ENCODE measurements at regions not wholly inside any gene's neighbourhood (a gene's known extent, or its start where the extent isn't known, plus 50 kb on each side); places are given as distances from the start of the nearest gene placed in this dataset.

DNA sequence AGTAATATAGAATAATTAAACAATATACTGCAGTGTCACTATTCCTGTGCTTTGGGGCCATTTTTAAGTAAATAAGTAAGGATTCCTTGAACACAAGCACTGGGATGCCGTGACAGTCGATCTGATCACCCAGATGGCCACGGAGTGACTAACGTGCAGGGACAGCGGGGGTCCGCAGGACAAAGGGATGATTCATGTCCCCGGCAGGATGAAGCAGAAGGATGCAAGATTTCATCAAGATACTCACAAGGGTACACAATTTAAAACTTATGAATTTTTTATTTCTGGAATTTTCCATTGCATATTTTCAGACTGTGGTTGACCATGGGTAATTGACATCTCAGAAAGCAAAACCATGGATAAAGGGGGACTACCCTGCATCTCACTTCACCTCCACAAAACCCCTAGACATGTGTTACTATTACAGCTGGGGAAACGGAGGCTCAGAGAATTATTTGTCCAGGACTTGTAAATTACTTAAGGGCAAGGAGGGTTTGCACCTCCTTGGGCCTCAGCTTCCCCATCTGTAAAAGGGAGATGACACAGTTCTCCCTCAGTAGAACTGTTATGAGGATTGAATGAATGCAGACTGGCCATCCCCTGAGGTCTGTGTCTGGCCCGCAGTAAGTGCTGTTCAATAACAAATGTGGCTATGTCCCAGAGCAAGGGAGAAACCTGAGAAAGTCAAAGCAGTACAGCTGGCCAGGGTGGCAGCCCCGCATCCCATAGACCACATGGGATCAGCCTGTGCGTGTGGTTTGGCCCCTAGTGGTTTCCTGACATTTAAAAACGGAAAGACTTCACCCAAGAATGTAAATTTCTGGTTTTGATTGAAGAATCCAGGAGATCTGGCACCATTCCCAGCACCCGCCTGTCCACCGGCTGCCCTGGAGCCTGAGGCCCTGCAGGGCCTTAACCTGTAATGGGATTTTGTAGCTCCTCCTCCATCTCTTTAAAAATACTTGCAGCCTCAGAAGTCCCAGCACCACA, 235.5 kb downstream of the BMP7 start:
- H3K27ac Mint-ChIP-seq, result no peak overlapping the region
- intact Hi-C loops (cut with micrococcal nuclease), result no loop called here
- H3K36me3 Mint-ChIP-seq (ENCODE audit: low read depth), result no peaks in the 10 kb centered on the region
- no peaks in the 10 kb centered on the region for H3K4me1 Mint-ChIP-seq (ENCODE audit: low read depth)
- H3K9me3 Mint-ChIP-seq, result peaks cover 5% of the 10 kb centered on the region
- peaks cover 2% of the 10 kb centered on the region for H3K27me3 Mint-ChIP-seq (ENCODE audit: insufficient read depth)
- no peak for DNase-seq (ENCODE audit: low spot score)
- no peak overlapping the region for H3K4me3 Mint-ChIP-seq

- Mint-ChIP-seq H3K27me3 (ENCODE audit: insufficient read depth) (peaks cover 2% of the 10 kb centered on the region), H3K4me3 (no peak overlapping the region), H3K4me1 (ENCODE audit: low read depth) (no peaks in the 10 kb centered on the region), H3K9me3 (peaks cover 5% of the 10 kb centered on the region), H3K36me3 (ENCODE audit: low read depth) (no peaks in the 10 kb centered on the region), H3K27ac (no peak overlapping the region)
- DNase-seq (ENCODE audit: low spot score), result no peak
- intact Hi-C loops (cut with micrococcal nuclease), result no loop called here
Measured at GRCh38 chr20:57031867-57032355, 234.5 kb downstream of the BMP7 start.

DNA sequence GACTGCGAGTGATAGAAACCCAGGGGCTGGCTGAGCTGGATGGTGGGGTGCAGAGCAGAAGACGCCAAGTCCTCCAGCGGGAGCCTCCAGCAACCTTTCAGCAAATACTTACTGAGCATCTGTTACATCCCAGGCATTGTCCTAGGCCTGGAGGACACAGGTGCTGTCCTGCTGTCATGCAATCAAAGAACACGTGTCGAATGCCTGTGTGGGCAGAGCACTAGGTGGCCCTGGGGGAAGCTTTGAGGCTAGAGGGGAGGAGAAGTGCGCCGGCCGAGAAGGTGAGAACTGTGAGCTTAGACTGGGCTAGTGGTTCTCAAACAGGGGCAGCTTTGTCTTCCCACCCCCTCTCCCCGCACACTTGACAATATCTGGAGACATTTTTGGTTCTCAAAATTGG, 233.6 kb downstream of the BMP7 start:
- no peaks in the 10 kb centered on the region for H3K4me1 Mint-ChIP-seq (ENCODE audit: low read depth)
- peaks cover 2% of the 10 kb centered on the region for H3K27me3 Mint-ChIP-seq (ENCODE audit: insufficient read depth)
- H3K36me3 Mint-ChIP-seq (ENCODE audit: low read depth), result no peaks in the 10 kb centered on the region
- no peak overlapping the region for H3K4me3 Mint-ChIP-seq
- intact Hi-C loops (cut with micrococcal nuclease), result no loop called here
- peaks cover 5% of the 10 kb centered on the region for H3K9me3 Mint-ChIP-seq
- no peak overlapping the region for H3K27ac Mint-ChIP-seq
- DNase-seq (ENCODE audit: low spot score), result no peak

- Mint-ChIP-seq H3K9me3 (peaks cover 5% of the 10 kb centered on the region), H3K27me3 (ENCODE audit: insufficient read depth) (peaks cover 2% of the 10 kb centered on the region)
Measured at GRCh38 chr20:57034001-57034400, 232.4 kb downstream of the BMP7 start.

DNA sequence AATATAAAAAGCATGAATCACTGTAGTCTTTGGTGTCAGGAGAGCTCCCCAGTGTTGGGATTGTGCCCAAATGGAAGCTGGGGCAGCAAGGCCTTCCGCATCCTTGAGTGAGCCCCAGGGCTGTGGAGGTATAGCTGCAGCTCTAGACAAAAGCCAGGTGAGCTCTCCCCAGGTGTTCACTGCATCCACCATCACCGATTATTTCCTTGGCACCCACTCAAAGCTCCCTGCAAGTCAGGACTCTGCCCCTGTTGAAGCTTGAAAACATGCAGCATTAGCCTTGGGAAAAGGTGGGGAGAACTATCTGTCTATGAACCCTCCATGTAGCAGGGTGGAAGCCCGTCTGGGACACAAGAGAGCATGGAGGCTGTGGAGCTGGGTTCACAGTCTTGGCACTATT, 228.8 kb downstream of the BMP7 start:
- H3K9me3 Mint-ChIP-seq, result peaks cover 5% of the 10 kb centered on the region
- DNase-seq (ENCODE audit: low spot score), result no peak
- intact Hi-C loops (cut with micrococcal nuclease), result no loop called here
- H3K4me3 Mint-ChIP-seq, result no peak overlapping the region
- peaks cover 2% of the 10 kb centered on the region for H3K27me3 Mint-ChIP-seq (ENCODE audit: insufficient read depth)
- no peaks in the 10 kb centered on the region for H3K4me1 Mint-ChIP-seq (ENCODE audit: low read depth)
- no peaks in the 10 kb centered on the region for H3K36me3 Mint-ChIP-seq (ENCODE audit: low read depth)
- H3K27ac Mint-ChIP-seq, result no peak overlapping the region

More at GRCh38 chr20:57034001-57034400, 232.4 kb downstream of the BMP7 start:
- Mint-ChIP-seq H3K27ac (no peak overlapping the region), H3K4me3 (no peak overlapping the region), H3K36me3 (ENCODE audit: low read depth) (no peaks in the 10 kb centered on the region), H3K4me1 (ENCODE audit: low read depth) (no peaks in the 10 kb centered on the region)
- intact Hi-C loops (cut with micrococcal nuclease), result no loop called here
- no peak for DNase-seq (ENCODE audit: low spot score)

- H3K9me3 Mint-ChIP-seq, result peaks cover 5% of the 10 kb centered on the region
- no peak for DNase-seq (ENCODE audit: low spot score)
- no peak overlapping the region for H3K27ac Mint-ChIP-seq
- no peaks in the 10 kb centered on the region for H3K36me3 Mint-ChIP-seq (ENCODE audit: low read depth)
- H3K4me1 Mint-ChIP-seq (ENCODE audit: low read depth), result no peaks in the 10 kb centered on the region
- peaks cover 3% of the 10 kb centered on the region for H3K27me3 Mint-ChIP-seq (ENCODE audit: insufficient read depth)
- intact Hi-C loops (cut with micrococcal nuclease), result no loop called here
- H3K4me3 Mint-ChIP-seq, result no peak overlapping the region
Measured at GRCh38 chr20:57038608-57039440, 227.6 kb downstream of the BMP7 start.

- Mint-ChIP-seq H3K4me1 (ENCODE audit: low read depth) (no peaks in the 10 kb centered on the region), H3K27me3 (ENCODE audit: insufficient read depth) (peaks cover 3% of the 10 kb centered on the region), H3K4me3 (no peak overlapping the region), H3K27ac (no peak overlapping the region), H3K9me3 (no peaks in the 10 kb centered on the region), H3K36me3 (ENCODE audit: low read depth) (no peaks in the 10 kb centered on the region)
- DNase-seq (ENCODE audit: low spot score), result no peak
- intact Hi-C loops (cut with micrococcal nuclease), result no loop called here
Measured at GRCh38 chr20:57040466-57040865, 226.0 kb downstream of the BMP7 start.

- DNase-seq (ENCODE audit: low spot score), result no peak
- H3K9me3 Mint-ChIP-seq, result no peaks in the 10 kb centered on the region
- no peaks in the 10 kb centered on the region for H3K4me1 Mint-ChIP-seq (ENCODE audit: low read depth)
- no peak overlapping the region for H3K4me3 Mint-ChIP-seq
- H3K27me3 Mint-ChIP-seq (ENCODE audit: insufficient read depth), result peaks cover 3% of the 10 kb centered on the region
- no peak overlapping the region for H3K27ac Mint-ChIP-seq
- intact Hi-C loops (cut with micrococcal nuclease), result no loop called here
- H3K36me3 Mint-ChIP-seq (ENCODE audit: low read depth), result no peaks in the 10 kb centered on the region
Measured at GRCh38 chr20:57040924-57041323, 225.5 kb downstream of the BMP7 start.

DNA sequence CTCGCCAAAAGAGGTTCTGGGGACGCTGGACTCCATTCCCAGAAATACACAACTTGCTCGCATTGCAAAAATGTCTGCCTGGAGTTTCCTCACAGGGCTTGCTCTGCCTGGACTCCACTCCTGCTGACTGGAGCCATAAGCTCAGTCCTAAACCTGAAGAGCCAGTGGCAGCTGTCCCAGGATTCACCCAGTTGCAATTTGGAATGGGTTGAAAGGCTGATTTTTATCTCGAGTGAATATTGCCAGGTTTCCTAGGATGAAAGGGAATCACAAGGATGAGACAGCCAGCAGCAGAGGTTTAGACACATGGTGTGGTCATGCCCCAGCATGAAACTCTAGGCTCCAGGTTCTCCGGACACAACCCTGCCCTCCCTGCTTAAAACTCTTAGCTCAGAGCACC, 223.3 kb downstream of the BMP7 start:
- Mint-ChIP-seq H3K27me3 (ENCODE audit: insufficient read depth) (peaks cover 3% of the 10 kb centered on the region), H3K4me3 (no peak overlapping the region), H3K27ac (no peak overlapping the region), H3K4me1 (ENCODE audit: low read depth) (no peaks in the 10 kb centered on the region), H3K36me3 (ENCODE audit: low read depth) (no peaks in the 10 kb centered on the region), H3K9me3 (no peaks in the 10 kb centered on the region)
- intact Hi-C loops (cut with micrococcal nuclease), result no loop called here
- DNase-seq (ENCODE audit: low spot score), result no peak

- intact Hi-C loops (cut with micrococcal nuclease), result no loop called here
- no peak for DNase-seq (ENCODE audit: low spot score)
- H3K4me1 Mint-ChIP-seq (ENCODE audit: low read depth), result no peaks in the 10 kb centered on the region
- H3K36me3 Mint-ChIP-seq (ENCODE audit: low read depth), result no peaks in the 10 kb centered on the region
- no peak overlapping the region for H3K4me3 Mint-ChIP-seq
- no peak overlapping the region for H3K27ac Mint-ChIP-seq
- H3K9me3 Mint-ChIP-seq, result no peaks in the 10 kb centered on the region
- H3K27me3 Mint-ChIP-seq (ENCODE audit: insufficient read depth), result peaks cover 3% of the 10 kb centered on the region
Measured at GRCh38 chr20:57043669-57044268, 222.7 kb downstream of the BMP7 start.

- H3K27ac Mint-ChIP-seq, result no peak overlapping the region
- no peak overlapping the region for H3K4me3 Mint-ChIP-seq
- intact Hi-C loops (cut with micrococcal nuclease), result loop anchor here (1.0 kb wide), 1 partner anchor 497 kb away; no protein-coding TSS in a partner anchor
Measured at GRCh38 chr20:57047281-57048026, 219.0 kb downstream of the BMP7 start.

More at GRCh38 chr20:57047281-57048026, 219.0 kb downstream of the BMP7 start:
- peaks cover 3% of the 10 kb centered on the region for H3K27me3 Mint-ChIP-seq (ENCODE audit: insufficient read depth)
- DNase-seq (ENCODE audit: low spot score), result no peak
- H3K9me3 Mint-ChIP-seq, result no peaks in the 10 kb centered on the region
- H3K36me3 Mint-ChIP-seq (ENCODE audit: low read depth), result no peaks in the 10 kb centered on the region
- no peaks in the 10 kb centered on the region for H3K4me1 Mint-ChIP-seq (ENCODE audit: low read depth)

Measured in activated T-helper 1 cell treated with anti-CD3 and anti-CD28 coated beads, Interleukin-12 subunit alpha, Interleukin-12 subunit beta, Interleukin-2, Interleukin-4 antibody, amounts not matched to agents 30 ng/mL and 10 ng/mL and 1 ng/mL, durations not matched to agents 14 hours and 24 hours and 36 hours (primary cell).